NCI-H2196 treated with DMSO at 0.1 percent for 48 hours (cell line): ENCODE measurements at regions not wholly inside any gene's neighbourhood (a gene's known extent, or its start where the extent isn't known, plus 50 kb on each side); places are given as distances from the start of the nearest gene placed in this dataset.

ENCODE experiments used
- DNase-seq: peaks from one replicate; lab custom pipeline; 2025; ENCODE audit not compliant: unreplicated experiment; lab: John Stamatoyannopoulos, UW

GRCh38 chr15:93217343-93217742, 128.3 kb upstream of the RGMA start:
- no peak for DNase-seq

GRCh38 chr15:93214106-93214505, 125.1 kb upstream of the RGMA start:
- DNase-seq = no peak

GRCh38 chr15:93213281-93213680, 124.3 kb upstream of the RGMA start:
- no peak for DNase-seq

GRCh38 chr15:93212578-93212977, 123.6 kb upstream of the RGMA start:
- DNase-seq = no peak

GRCh38 chr15:93210995-93211394, 122.0 kb upstream of the RGMA start:
- no peak for DNase-seq

- no peak for DNase-seq
Measured at GRCh38 chr15:93209690-93210445, 120.9 kb upstream of the RGMA start.

- no peak for DNase-seq
Measured at GRCh38 chr15:93206893-93207292, 117.9 kb upstream of the RGMA start.

- DNase-seq = no peak
Measured at GRCh38 chr15:93205413-93205812, 116.4 kb upstream of the RGMA start.

GRCh38 chr15:93203036-93203435, 114.0 kb upstream of the RGMA start:
- no peak for DNase-seq

GRCh38 chr15:93202405-93202804, 113.4 kb upstream of the RGMA start:
- DNase-seq = no peak

- DNase-seq = no peak
Measured at GRCh38 chr15:93201940-93202339, 112.9 kb upstream of the RGMA start.

- DNase-seq = no peak
Measured at GRCh38 chr15:93200837-93201226, 111.8 kb upstream of the RGMA start.

- DNase-seq = no peak
Measured at GRCh38 chr15:93200081-93200836, 111.2 kb upstream of the RGMA start.

GRCh38 chr15:93196135-93196670, 107.2 kb upstream of the RGMA start:
- DNase-seq = no peak

GRCh38 chr15:93195109-93195508, 106.1 kb upstream of the RGMA start:
- no peak for DNase-seq

GRCh38 chr15:93190238-93190637, 101.2 kb upstream of the RGMA start:
- no peak for DNase-seq

GRCh38 chr15:93189561-93189960, 100.5 kb upstream of the RGMA start:
- no peak for DNase-seq

GRCh38 chr15:93188236-93188635, 99.2 kb upstream of the RGMA start:
- no peak for DNase-seq

- DNase-seq = no peak
Measured at GRCh38 chr15:93185796-93186195, 96.8 kb upstream of the RGMA start.

- no peak for DNase-seq
Measured at GRCh38 chr15:93182703-93183205, 93.7 kb upstream of the RGMA start.

GRCh38 chr15:93180656-93181055, 91.6 kb upstream of the RGMA start:
- no peak for DNase-seq

GRCh38 chr15:93180128-93180527, 91.1 kb upstream of the RGMA start:
- DNase-seq = no peak
